GM23338 (cell line): ENCODE measurements at regions not wholly inside any gene's neighbourhood (a gene's known extent, or its start where the extent isn't known, plus 50 kb on each side); places are given as distances from the start of the nearest gene placed in this dataset.

ENCODE experiments used
- ATAC-seq: fragments of 200-7000 bp; cut with Tn5 transposase; 3 replicates; pipeline ENCODE4 v1.9.1; 2020
- DNase-seq: peaks from one replicate; pipeline ENCODE4 v3.0.0-alpha.2; 2015; ENCODE audit warnings: low spot score
- H2AFZ ChIP-seq: fragments of 200-600 bp; sonication (generic); 2 replicates; pipeline ENCODE4 v1.8.0; 2016; ENCODE audit warnings: antibody characterized with exemption, mild to moderate bottlenecking, moderate library complexity
- H3F3A ChIP-seq: fragments of 200-600 bp; sonication (generic); replicated peaks from 2 replicates; pipeline ENCODE4 v1.8.0; 2017; ENCODE audit warnings: antibody characterized with exemption, mixed run types, low read depth
- H3K27ac ChIP-seq: fragments of 200-600 bp; sonication (generic); 2 replicates; pipeline ENCODE4 v1.6.1; 2016; ENCODE audit warnings: low read depth
- H3K27me3 ChIP-seq: fragments of 200-600 bp; sonication (generic); 2 replicates; pipeline ENCODE4 v1.8.0; 2016; ENCODE audit warnings: mild to moderate bottlenecking, mixed run types, moderate library complexity; ENCODE audit not compliant: insufficient read depth
- H3K36me3 ChIP-seq: fragments of 200-600 bp; sonication (generic); 2 replicates; pipeline ENCODE4 v1.8.0; 2016; ENCODE audit warnings: mild to moderate bottlenecking; ENCODE audit not compliant: insufficient read depth
- H3K4me1 ChIP-seq: fragments of 200-600 bp; sonication (generic); 2 replicates; pipeline ENCODE4 v1.8.0; 2016; ENCODE audit warnings: mild to moderate bottlenecking, moderate library complexity; ENCODE audit not compliant: insufficient read depth
- H3K4me2 ChIP-seq: fragments of 200-600 bp; sonication (generic); 2 replicates; pipeline ENCODE4 v1.7.1; 2017; ENCODE audit warnings: mixed run types
- H3K4me3 ChIP-seq: fragments of 200-600 bp; sonication (generic); 2 replicates; pipeline ENCODE4 v1.6.1; 2016; ENCODE audit warnings: mixed run types
- H3K79me2 ChIP-seq: fragments of 200-600 bp; sonication (generic); replicated peaks from 2 replicates; pipeline ENCODE4 v1.8.0; 2017; ENCODE audit warnings: mild to moderate bottlenecking; ENCODE audit not compliant: insufficient read depth
- H3K9me2 ChIP-seq: fragments of 200-600 bp; sonication (generic); 2 replicates; pipeline ENCODE4 v1.8.0; 2017; ENCODE audit not compliant: insufficient read depth
- H4K20me1 ChIP-seq: fragments of 200-600 bp; sonication (generic); replicated peaks from 2 replicates; pipeline ENCODE4 v1.8.0; 2017; ENCODE audit warnings: mild to moderate bottlenecking; ENCODE audit not compliant: insufficient read depth
- H3K27ac Mint-ChIP-seq: 2 replicates; pipeline ENCODE4 v1.8.0; 2020; ENCODE audit warnings: inconsistent platforms, mild to moderate bottlenecking, moderate library complexity, mixed read lengths
- H3K27me3 Mint-ChIP-seq: 3 replicates; pipeline ENCODE4 v1.8.0; 2022; ENCODE audit warnings: low read depth, mild to moderate bottlenecking, moderate library complexity, mixed read lengths, inconsistent platforms; ENCODE audit not compliant: insufficient read depth, poor library complexity
- H3K36me3 Mint-ChIP-seq: 3 replicates; pipeline ENCODE4 v1.8.0; 2021; ENCODE audit warnings: low read depth, mild to moderate bottlenecking, inconsistent platforms, moderate library complexity, mixed read lengths
- H3K4me1 Mint-ChIP-seq: 3 replicates; pipeline ENCODE4 v1.8.0; 2020; ENCODE audit warnings: mild to moderate bottlenecking, inconsistent platforms, mixed read lengths
- H3K4me3 Mint-ChIP-seq: 3 replicates; pipeline ENCODE4 v1.8.0; 2021; ENCODE audit warnings: moderate library complexity, mild to moderate bottlenecking, inconsistent platforms, mixed read lengths
- H3K9me3 Mint-ChIP-seq: 3 replicates; pipeline ENCODE4 v1.8.0; 2020; ENCODE audit warnings: moderate library complexity, mild to moderate bottlenecking, inconsistent platforms, mixed read lengths
- CREB1 ChIP-seq: fragments of 250-450 bp; sonication (Bioruptor Pico); IDR thresholded peaks from 2 replicates; pipeline ENCODE4 v1.5.0; 2020; ENCODE audit warnings: low read depth, mild to moderate bottlenecking, moderate library complexity
- EZH2 ChIP-seq: fragments of 200-600 bp; sonication (generic); IDR thresholded peaks from one replicate; pipeline ENCODE4 v1.8.0; 2017; ENCODE audit warnings: antibody characterized with exemption, mild to moderate bottlenecking, low read depth; ENCODE audit not compliant: unreplicated experiment
- EZH2phosphoT487 ChIP-seq: fragments of 200-600 bp; sonication (generic); IDR thresholded peaks from one replicate; pipeline ENCODE4 v1.8.1; 2018; ENCODE audit warnings: antibody characterized with exemption; ENCODE audit not compliant: unreplicated experiment
- JUNB ChIP-seq: IDR thresholded peaks from one replicate; pipeline ENCODE4 v1.6.1; 2016; ENCODE audit warnings: antibody characterized with exemption; ENCODE audit not compliant: unreplicated experiment
- NANOG ChIP-seq: IDR thresholded peaks from 2 replicates; pipeline ENCODE4 v1.6.1; 2016; ENCODE audit warnings: antibody characterized with exemption, borderline replicate concordance
- POLR2AphosphoS5 ChIP-seq: IDR thresholded peaks from 2 replicates; pipeline ENCODE4 v1.6.1; 2016; ENCODE audit warnings: antibody characterized with exemption, low read depth
- STAT1 ChIP-seq: IDR thresholded peaks from one replicate; pipeline ENCODE4 v1.6.1; 2016; ENCODE audit warnings: antibody characterized with exemption; ENCODE audit not compliant: unreplicated experiment
- ZNF114 ChIP-seq: fragments of 250-450 bp; sonication (Bioruptor Pico); IDR thresholded peaks from 2 replicates; pipeline ENCODE4 v1.5.0; 2020; ENCODE audit warnings: mild to moderate bottlenecking, moderate library complexity
- ZNF331 ChIP-seq: fragments of 250-450 bp; sonication (Bioruptor Pico); IDR thresholded peaks from 2 replicates; pipeline ENCODE4 v1.5.0; 2020; ENCODE audit warnings: low read depth, mild to moderate bottlenecking, moderate library complexity
- TF ChIP-seq, protein P1 (sequence below), 2 experiments: fragments of 200-600 bp in 1 of 2; sonication (generic) in 1 of 2; conservative IDR thresholded peaks; 2 replicates each; pipeline versions ENCODE4 v1.5.1 to v1.6.1; 2016 to 2017; ENCODE audit warnings: antibody characterized with exemption in 2 of 2, low read depth in 2 of 2, mild to moderate bottlenecking in 2 of 2, moderate library complexity in 1 of 2
- TF ChIP-seq, protein P2 (sequence below): fragments of 250-450 bp; sonication (Bioruptor Pico); IDR thresholded peaks from 2 replicates; pipeline ENCODE4 v1.5.0; 2020; ENCODE audit warnings: mild to moderate bottlenecking, moderate library complexity
- TF ChIP-seq, protein P3 (sequence below): IDR thresholded peaks from 2 replicates; pipeline ENCODE4 v1.6.1; 2016; ENCODE audit warnings: antibody characterized with exemption
- TF ChIP-seq, protein P4 (sequence below): IDR thresholded peaks from one replicate; pipeline ENCODE4 v1.6.1; 2018; ENCODE audit warnings: antibody characterized with exemption; ENCODE audit not compliant: unreplicated experiment

DNA sequence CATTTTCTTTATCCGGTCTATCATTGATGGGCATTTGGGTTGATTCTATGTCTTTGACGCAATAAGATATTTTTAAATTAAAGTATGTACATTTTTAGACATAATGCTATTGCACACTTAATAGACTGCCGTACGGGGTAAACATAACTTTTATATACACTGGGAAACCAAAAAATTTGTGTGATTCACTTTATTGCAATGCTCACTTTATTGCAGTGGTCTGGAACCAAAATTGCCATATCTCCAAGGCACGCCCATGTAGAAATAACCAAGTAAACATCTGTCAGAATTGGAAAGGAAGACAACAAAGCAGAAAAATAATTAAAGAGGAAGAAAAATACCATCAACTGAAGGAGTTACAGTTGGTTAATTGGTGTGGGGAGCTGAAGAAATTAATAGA, 205.8 kb upstream of the CTAGE1 start:
- no peak for ATAC-seq
- Histone ChIP-seq H3K4me1 (no peaks in the 10 kb centered on the region), H2AFZ (no peak overlapping the region), H4K20me1 (no peaks in the 10 kb centered on the region), H3K27me3 (no peaks in the 10 kb centered on the region), H3F3A (no peaks in the 10 kb centered on the region), H3K4me2 (no peak overlapping the region), H3K27ac (no peak overlapping the region), H3K79me2 (no peaks in the 10 kb centered on the region), H3K4me3 (no peak overlapping the region), H3K36me3 (no peaks in the 10 kb centered on the region), H3K9me2 (no peaks in the 10 kb centered on the region)
- Mint-ChIP-seq H3K9me3 (no peaks in the 10 kb centered on the region), H3K4me3 (no peak overlapping the region), H3K27me3 (no peaks in the 10 kb centered on the region), H3K27ac (no peak overlapping the region), H3K36me3 (no peaks in the 10 kb centered on the region), H3K4me1 (no peaks in the 10 kb centered on the region)
- TF ChIP-seq, protein P1, sequence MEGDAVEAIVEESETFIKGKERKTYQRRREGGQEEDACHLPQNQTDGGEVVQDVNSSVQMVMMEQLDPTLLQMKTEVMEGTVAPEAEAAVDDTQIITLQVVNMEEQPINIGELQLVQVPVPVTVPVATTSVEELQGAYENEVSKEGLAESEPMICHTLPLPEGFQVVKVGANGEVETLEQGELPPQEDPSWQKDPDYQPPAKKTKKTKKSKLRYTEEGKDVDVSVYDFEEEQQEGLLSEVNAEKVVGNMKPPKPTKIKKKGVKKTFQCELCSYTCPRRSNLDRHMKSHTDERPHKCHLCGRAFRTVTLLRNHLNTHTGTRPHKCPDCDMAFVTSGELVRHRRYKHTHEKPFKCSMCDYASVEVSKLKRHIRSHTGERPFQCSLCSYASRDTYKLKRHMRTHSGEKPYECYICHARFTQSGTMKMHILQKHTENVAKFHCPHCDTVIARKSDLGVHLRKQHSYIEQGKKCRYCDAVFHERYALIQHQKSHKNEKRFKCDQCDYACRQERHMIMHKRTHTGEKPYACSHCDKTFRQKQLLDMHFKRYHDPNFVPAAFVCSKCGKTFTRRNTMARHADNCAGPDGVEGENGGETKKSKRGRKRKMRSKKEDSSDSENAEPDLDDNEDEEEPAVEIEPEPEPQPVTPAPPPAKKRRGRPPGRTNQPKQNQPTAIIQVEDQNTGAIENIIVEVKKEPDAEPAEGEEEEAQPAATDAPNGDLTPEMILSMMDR (conservative IDR thresholded peaks at IDR 0.05; ENCODE audit: low read depth in 2 of 2) = no peak
- no peak for TF ChIP-seq CREB1 (CRISPR knock-in tag)
- TF ChIP-seq ZNF331 (CRISPR knock-in tag) = no peak
- TF ChIP-seq EZH2 = no peak
- TF ChIP-seq JUNB = no peak
- TF ChIP-seq, protein P2, sequence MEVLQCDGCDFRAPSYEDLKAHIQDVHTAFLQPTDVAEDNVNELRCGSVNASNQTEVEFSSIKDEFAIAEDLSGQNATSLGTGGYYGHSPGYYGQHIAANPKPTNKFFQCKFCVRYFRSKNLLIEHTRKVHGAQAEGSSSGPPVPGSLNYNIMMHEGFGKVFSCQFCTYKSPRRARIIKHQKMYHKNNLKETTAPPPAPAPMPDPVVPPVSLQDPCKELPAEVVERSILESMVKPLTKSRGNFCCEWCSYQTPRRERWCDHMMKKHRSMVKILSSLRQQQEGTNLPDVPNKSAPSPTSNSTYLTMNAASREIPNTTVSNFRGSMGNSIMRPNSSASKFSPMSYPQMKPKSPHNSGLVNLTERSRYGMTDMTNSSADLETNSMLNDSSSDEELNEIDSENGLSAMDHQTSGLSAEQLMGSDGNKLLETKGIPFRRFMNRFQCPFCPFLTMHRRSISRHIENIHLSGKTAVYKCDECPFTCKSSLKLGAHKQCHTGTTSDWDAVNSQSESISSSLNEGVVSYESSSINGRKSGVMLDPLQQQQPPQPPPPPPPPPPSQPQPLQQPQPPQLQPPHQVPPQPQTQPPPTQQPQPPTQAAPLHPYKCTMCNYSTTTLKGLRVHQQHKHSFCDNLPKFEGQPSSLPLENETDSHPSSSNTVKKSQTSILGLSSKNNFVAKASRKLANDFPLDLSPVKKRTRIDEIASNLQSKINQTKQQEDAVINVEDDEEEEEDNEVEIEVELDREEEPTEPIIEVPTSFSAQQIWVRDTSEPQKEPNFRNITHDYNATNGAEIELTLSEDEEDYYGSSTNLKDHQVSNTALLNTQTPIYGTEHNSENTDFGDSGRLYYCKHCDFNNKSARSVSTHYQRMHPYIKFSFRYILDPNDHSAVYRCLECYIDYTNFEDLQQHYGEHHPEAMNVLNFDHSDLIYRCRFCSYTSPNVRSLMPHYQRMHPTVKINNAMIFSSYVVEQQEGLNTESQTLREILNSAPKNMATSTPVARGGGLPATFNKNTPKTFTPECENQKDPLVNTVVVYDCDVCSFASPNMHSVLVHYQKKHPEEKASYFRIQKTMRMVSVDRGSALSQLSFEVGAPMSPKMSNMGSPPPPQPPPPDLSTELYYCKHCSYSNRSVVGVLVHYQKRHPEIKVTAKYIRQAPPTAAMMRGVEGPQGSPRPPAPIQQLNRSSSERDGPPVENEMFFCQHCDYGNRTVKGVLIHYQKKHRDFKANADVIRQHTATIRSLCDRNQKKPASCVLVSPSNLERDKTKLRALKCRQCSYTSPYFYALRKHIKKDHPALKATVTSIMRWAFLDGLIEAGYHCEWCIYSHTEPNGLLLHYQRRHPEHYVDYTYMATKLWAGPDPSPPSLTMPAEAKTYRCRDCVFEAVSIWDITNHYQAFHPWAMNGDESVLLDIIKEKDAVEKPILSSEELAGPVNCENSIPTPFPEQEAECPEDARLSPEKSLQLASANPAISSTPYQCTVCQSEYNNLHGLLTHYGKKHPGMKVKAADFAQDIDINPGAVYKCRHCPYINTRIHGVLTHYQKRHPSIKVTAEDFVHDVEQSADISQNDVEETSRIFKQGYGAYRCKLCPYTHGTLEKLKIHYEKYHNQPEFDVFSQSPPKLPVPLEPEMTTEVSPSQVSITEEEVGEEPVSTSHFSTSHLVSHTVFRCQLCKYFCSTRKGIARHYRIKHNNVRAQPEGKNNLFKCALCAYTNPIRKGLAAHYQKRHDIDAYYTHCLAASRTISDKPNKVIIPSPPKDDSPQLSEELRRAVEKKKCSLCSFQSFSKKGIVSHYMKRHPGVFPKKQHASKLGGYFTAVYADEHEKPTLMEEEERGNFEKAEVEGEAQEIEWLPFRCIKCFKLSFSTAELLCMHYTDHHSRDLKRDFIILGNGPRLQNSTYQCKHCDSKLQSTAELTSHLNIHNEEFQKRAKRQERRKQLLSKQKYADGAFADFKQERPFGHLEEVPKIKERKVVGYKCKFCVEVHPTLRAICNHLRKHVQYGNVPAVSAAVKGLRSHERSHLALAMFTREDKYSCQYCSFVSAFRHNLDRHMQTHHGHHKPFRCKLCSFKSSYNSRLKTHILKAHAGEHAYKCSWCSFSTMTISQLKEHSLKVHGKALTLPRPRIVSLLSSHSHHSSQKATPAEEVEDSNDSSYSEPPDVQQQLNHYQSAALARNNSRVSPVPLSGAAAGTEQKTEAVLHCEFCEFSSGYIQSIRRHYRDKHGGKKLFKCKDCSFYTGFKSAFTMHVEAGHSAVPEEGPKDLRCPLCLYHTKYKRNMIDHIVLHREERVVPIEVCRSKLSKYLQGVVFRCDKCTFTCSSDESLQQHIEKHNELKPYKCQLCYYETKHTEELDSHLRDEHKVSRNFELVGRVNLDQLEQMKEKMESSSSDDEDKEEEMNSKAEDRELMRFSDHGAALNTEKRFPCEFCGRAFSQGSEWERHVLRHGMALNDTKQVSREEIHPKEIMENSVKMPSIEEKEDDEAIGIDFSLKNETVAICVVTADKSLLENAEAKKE (CRISPR knock-in tag) = no peak
- TF ChIP-seq, protein P3, sequence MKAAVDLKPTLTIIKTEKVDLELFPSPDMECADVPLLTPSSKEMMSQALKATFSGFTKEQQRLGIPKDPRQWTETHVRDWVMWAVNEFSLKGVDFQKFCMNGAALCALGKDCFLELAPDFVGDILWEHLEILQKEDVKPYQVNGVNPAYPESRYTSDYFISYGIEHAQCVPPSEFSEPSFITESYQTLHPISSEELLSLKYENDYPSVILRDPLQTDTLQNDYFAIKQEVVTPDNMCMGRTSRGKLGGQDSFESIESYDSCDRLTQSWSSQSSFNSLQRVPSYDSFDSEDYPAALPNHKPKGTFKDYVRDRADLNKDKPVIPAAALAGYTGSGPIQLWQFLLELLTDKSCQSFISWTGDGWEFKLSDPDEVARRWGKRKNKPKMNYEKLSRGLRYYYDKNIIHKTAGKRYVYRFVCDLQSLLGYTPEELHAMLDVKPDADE = no peak
- TF ChIP-seq ZNF114 = no peak
- no peak for TF ChIP-seq POLR2AphosphoS5
- no peak for TF ChIP-seq NANOG
- TF ChIP-seq, protein P4, sequence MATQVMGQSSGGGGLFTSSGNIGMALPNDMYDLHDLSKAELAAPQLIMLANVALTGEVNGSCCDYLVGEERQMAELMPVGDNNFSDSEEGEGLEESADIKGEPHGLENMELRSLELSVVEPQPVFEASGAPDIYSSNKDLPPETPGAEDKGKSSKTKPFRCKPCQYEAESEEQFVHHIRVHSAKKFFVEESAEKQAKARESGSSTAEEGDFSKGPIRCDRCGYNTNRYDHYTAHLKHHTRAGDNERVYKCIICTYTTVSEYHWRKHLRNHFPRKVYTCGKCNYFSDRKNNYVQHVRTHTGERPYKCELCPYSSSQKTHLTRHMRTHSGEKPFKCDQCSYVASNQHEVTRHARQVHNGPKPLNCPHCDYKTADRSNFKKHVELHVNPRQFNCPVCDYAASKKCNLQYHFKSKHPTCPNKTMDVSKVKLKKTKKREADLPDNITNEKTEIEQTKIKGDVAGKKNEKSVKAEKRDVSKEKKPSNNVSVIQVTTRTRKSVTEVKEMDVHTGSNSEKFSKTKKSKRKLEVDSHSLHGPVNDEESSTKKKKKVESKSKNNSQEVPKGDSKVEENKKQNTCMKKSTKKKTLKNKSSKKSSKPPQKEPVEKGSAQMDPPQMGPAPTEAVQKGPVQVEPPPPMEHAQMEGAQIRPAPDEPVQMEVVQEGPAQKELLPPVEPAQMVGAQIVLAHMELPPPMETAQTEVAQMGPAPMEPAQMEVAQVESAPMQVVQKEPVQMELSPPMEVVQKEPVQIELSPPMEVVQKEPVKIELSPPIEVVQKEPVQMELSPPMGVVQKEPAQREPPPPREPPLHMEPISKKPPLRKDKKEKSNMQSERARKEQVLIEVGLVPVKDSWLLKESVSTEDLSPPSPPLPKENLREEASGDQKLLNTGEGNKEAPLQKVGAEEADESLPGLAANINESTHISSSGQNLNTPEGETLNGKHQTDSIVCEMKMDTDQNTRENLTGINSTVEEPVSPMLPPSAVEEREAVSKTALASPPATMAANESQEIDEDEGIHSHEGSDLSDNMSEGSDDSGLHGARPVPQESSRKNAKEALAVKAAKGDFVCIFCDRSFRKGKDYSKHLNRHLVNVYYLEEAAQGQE = no peak
- TF ChIP-seq EZH2phosphoT487 = no peak
- no peak for TF ChIP-seq STAT1
- no peak for DNase-seq
